Endothelial cell of umbilical vein (primary cell): ENCODE measurements at regions not wholly inside any gene's neighbourhood (a gene's known extent, or its start where the extent isn't known, plus 50 kb on each side); places are given as distances from the start of the nearest gene placed in this dataset.

Experiments used
- BruUV-seq: library from RNA; stranded (reverse); fragments of 400-500 nt; replicated peaks from 2 replicates; lab custom pipeline; 2021; lab: Mats Ljungman, UMichigan
- CTCF ChIA-PET: fragments of 300-600, 350-600 bp; sonication (Branson Sonifier 250); formaldehyde crosslinking; loops from one replicate; lab custom pipeline; 2021; ENCODE audit warnings: antibody characterized with exemption, inconsistent platforms; lab: Charles Lee
- POLR2A ChIA-PET: fragments of 300-600, 350-600 bp; sonication (Branson Sonifier 250); formaldehyde crosslinking; loops from one replicate; lab custom pipeline; 2021; ENCODE audit warnings: antibody characterized with exemption, inconsistent platforms; lab: Charles Lee
- DNase-seq: peaks from one replicate; pipeline ENCODE4 v3.0.0-alpha.2; 2011; ENCODE audit warnings: low read depth, low spot score
- FAIRE-seq: peaks from 2 replicates; lab custom pipeline; 2011; peaks lifted over from hg19 to GRCh38; lab: Jason Lieb, UNC
- H2AFZ ChIP-seq: 2 replicates; pipeline ENCODE4 v1.6.0; 2012; ENCODE audit warnings: low read depth, low read length, control low read depth, inconsistent platforms
- H3K27ac ChIP-seq: 2 replicates; pipeline ENCODE4 v1.5.1; 2011; ENCODE audit warnings: low read depth, mild to moderate bottlenecking, control low read depth, low read length, moderate library complexity; ENCODE audit not compliant: insufficient read depth
- H3K27me3 ChIP-seq, 2 experiments: 2 replicates each; pipeline versions ENCODE4 v1.6.0 to v1.6.1; 2011; ENCODE audit warnings: low read length in 2 of 2, mixed read lengths in 1 of 2; ENCODE audit not compliant: control insufficient read depth in 2 of 2, insufficient read depth in 2 of 2
- H3K36me3 ChIP-seq, 2 experiments: 2 replicates in 1 of 2; 3 replicates in 1 of 2; pipeline ENCODE4 v1.5.1; 2011; ENCODE audit warnings: low read length in 2 of 2, mild to moderate bottlenecking in 1 of 2, moderate library complexity in 1 of 2; ENCODE audit not compliant: control insufficient read depth in 2 of 2, insufficient read depth in 2 of 2; ENCODE audit errors: extremely low read depth in 1 of 2
- H3K4me1 ChIP-seq: 3 replicates; pipeline ENCODE4 v1.5.1; 2011; ENCODE audit warnings: mild to moderate bottlenecking, low read length; ENCODE audit not compliant: control insufficient read depth, insufficient read depth; ENCODE audit errors: extremely low read depth
- H3K4me2 ChIP-seq: 2 replicates; pipeline ENCODE4 v1.6.1; 2011; ENCODE audit warnings: low read length, control low read depth, mixed read lengths; ENCODE audit not compliant: insufficient read depth
- H3K4me3 ChIP-seq, 3 experiments: fragments of 200-600 bp in 1 of 3; sonication (generic), shearing (Covaris generic) in 1 of 3; replicated peaks in 1 of 3; 2 replicates each; pipeline ENCODE4 v1.5.1; 2011 to 2016; ENCODE audit warnings: control low read depth in 3 of 3, low read length in 3 of 3, mild to moderate bottlenecking in 2 of 3, inconsistent platforms in 1 of 3, low read depth in 1 of 3, moderate library complexity in 1 of 3; ENCODE audit not compliant: insufficient read depth in 1 of 3
- H3K79me2 ChIP-seq: 2 replicates; pipeline ENCODE4 v1.6.0; 2012; ENCODE audit warnings: low read length, inconsistent platforms; ENCODE audit not compliant: control insufficient read depth, insufficient read depth
- H3K9ac ChIP-seq: replicated peaks from 2 replicates; pipeline ENCODE3; 2011; ENCODE audit warnings: low read length, control low read depth; ENCODE audit not compliant: insufficient read depth; ENCODE audit errors: extremely low read depth
- H3K9me1 ChIP-seq: replicated peaks from 3 replicates; pipeline ENCODE4 v1.6.0; 2011; ENCODE audit warnings: mild to moderate bottlenecking, low read length; ENCODE audit not compliant: control insufficient read depth, insufficient read depth; ENCODE audit errors: extremely low read depth
- H3K9me3 ChIP-seq: replicated peaks from 2 replicates; pipeline ENCODE4 v1.5.1; 2012; ENCODE audit warnings: low read length, inconsistent platforms; ENCODE audit not compliant: control insufficient read depth, insufficient read depth
- H4K20me1 ChIP-seq: replicated peaks from 2 replicates; pipeline ENCODE3; 2011; ENCODE audit warnings: mild to moderate bottlenecking, low read length; ENCODE audit not compliant: control insufficient read depth, insufficient read depth; ENCODE audit errors: extremely low read depth
- EZH2 ChIP-seq: IDR thresholded peaks from 2 replicates; pipeline ENCODE4 v1.6.1; 2012; ENCODE audit warnings: borderline replicate concordance, low read depth, mild to moderate bottlenecking, moderate library complexity, low read length, inconsistent platforms; ENCODE audit not compliant: severe bottlenecking
- FOS ChIP-seq: IDR thresholded peaks from 2 replicates; pipeline ENCODE4 v1.6.1; 2011; ENCODE audit warnings: mild to moderate bottlenecking, low read length, moderate library complexity, borderline replicate concordance; ENCODE audit not compliant: insufficient read depth
- GATA2 ChIP-seq: IDR thresholded peaks from 2 replicates; pipeline ENCODE4 v1.7.0; 2011; ENCODE audit warnings: low read depth, mild to moderate bottlenecking, moderate library complexity, mixed read lengths, low read length; ENCODE audit not compliant: insufficient read length, insufficient read depth
- JUN ChIP-seq: IDR thresholded peaks from 2 replicates; pipeline ENCODE4 v1.6.1; 2011; ENCODE audit warnings: borderline replicate concordance, low read depth; ENCODE audit not compliant: insufficient read length, insufficient read depth
- MYC ChIP-seq: IDR thresholded peaks from one replicate; pipeline ENCODE4 v1.6.1; 2011; ENCODE audit warnings: mild to moderate bottlenecking, low read depth, low read length
- POLR2A ChIP-seq: IDR thresholded peaks from 2 replicates; pipeline ENCODE4 v1.6.1; 2012; ENCODE audit warnings: low read depth, mild to moderate bottlenecking, control low read depth, low read length
- POLR2AphosphoS5 ChIP-seq: IDR thresholded peaks from 2 replicates; pipeline ENCODE4 v1.6.1; 2012; ENCODE audit warnings: low read depth, mild to moderate bottlenecking, control low read depth, low read length, moderate library complexity; ENCODE audit not compliant: insufficient read depth
- dilution Hi-C: fragments of 300-500 bp; cut with MboI; formaldehyde crosslinking; loops from one replicate; pipeline ENCODE4 v1.15.0; 2019; ENCODE audit warnings: low sequenced_read_pairs; ENCODE audit not compliant: extremely low pct_ligation_motif_present
- intact Hi-C: fragments of 100-400 bp; cut with micrococcal nuclease; formaldehyde crosslinking; loops from one replicate; pipeline ENCODE4 v1.10.0; 2022
- TF ChIP-seq, protein P1 (sequence below): IDR thresholded peaks from 2 replicates; pipeline ENCODE4 v1.6.1; 2011; ENCODE audit not compliant: insufficient read depth, insufficient read length
- TF ChIP-seq, protein P2 (sequence below), 2 donors: IDR thresholded peaks; 1 replicate in 1 of 2; 2 replicates in 1 of 2; pipeline ENCODE4 v1.5.1; 2011; ENCODE audit warnings: low read length in 2 of 2, mild to moderate bottlenecking in 2 of 2, moderate library complexity in 2 of 2, control low read depth in 1 of 2, inconsistent platforms in 1 of 2, low read depth in 1 of 2; ENCODE audit not compliant: insufficient read depth in 1 of 2; ENCODE audit errors: extremely low read depth in 1 of 2

DNA sequence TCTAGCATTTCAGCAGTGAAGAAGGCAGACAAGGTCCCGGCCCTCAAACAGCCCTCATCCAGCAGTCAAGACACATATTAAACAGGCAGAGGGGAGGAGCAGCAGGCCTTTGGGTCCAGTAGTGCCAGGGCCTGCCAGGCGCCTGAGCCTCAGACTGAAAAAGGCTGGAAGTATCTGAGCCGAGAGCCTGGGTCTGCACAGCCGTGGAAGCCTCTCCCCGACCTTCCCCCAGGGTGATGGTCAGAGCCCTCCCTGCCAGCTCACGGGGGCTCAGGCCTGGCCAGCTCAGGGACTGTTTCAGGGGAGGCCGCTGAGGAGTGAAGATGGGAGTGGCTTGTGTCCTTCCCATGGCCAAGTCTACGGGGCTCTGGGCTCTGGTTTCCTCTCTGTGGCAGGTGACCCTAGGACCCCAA, 565.2 kb downstream of the PTPRU start:
- no peak overlapping the region for H3K4me2 ChIP-seq
- no peak overlapping the region for H3K27ac ChIP-seq
- H3K36me3 ChIP-seq, result no peaks in the 10 kb centered on the region
- H2AFZ ChIP-seq, result no peak overlapping the region
- no peak overlapping the region for H3K4me3 ChIP-seq
- BruUV-seq, result no TSS peak
- no peaks in the 10 kb centered on the region for H4K20me1 ChIP-seq
- no peak for FAIRE-seq
- no peaks in the 10 kb centered on the region for H3K27me3 ChIP-seq
- H3K4me1 ChIP-seq, result no peaks in the 10 kb centered on the region
- H3K9me3 ChIP-seq, result no peaks in the 10 kb centered on the region
- CTCF ChIA-PET, result no interaction called here
- POLR2A ChIA-PET, result no interaction called here
- TF ChIP-seq, protein P1, sequence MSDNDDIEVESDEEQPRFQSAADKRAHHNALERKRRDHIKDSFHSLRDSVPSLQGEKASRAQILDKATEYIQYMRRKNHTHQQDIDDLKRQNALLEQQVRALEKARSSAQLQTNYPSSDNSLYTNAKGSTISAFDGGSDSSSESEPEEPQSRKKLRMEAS, result no peak
- TF ChIP-seq GATA2 (no peak), POLR2AphosphoS5 (no peak), FOS (no peak), POLR2A (no peak)
- TF ChIP-seq, protein P2, sequence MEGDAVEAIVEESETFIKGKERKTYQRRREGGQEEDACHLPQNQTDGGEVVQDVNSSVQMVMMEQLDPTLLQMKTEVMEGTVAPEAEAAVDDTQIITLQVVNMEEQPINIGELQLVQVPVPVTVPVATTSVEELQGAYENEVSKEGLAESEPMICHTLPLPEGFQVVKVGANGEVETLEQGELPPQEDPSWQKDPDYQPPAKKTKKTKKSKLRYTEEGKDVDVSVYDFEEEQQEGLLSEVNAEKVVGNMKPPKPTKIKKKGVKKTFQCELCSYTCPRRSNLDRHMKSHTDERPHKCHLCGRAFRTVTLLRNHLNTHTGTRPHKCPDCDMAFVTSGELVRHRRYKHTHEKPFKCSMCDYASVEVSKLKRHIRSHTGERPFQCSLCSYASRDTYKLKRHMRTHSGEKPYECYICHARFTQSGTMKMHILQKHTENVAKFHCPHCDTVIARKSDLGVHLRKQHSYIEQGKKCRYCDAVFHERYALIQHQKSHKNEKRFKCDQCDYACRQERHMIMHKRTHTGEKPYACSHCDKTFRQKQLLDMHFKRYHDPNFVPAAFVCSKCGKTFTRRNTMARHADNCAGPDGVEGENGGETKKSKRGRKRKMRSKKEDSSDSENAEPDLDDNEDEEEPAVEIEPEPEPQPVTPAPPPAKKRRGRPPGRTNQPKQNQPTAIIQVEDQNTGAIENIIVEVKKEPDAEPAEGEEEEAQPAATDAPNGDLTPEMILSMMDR (IDR thresholded peaks at IDR 0.05; ENCODE audit: extremely low read depth in 1 of 2, insufficient read depth in 1 of 2, low read depth in 1 of 2, low read length in 2 of 2), result no peak
- dilution Hi-C loops (no loop called here), intact Hi-C loops (no loop called here)
- DNase-seq, result no peak
- no peaks in the 10 kb centered on the region for H3K9me1 ChIP-seq
- no peak overlapping the region for H3K9ac ChIP-seq
- no peaks in the 10 kb centered on the region for H3K79me2 ChIP-seq

DNA sequence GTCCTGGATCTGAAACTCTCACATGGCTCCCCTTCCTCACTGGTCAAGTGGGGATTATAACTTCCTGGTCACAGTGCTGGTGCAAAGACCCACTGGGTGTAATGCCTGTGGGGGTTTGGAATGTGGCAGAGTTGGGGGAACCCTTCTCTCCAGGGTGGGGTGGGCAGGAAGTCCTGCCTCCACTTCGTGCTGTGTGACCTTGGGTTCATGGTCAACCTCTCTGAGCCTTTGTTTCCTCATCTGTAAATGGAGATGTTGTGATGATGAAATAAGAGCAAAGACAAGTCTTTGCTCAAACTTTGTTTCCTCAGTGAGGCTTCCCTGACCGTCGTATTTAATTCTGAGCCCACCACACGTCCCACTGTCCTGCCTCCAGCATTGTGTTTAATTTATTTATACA, 564.7 kb downstream of the PTPRU start:
- Histone ChIP-seq H3K9me1 (no peaks in the 10 kb centered on the region), H4K20me1 (no peaks in the 10 kb centered on the region), H3K9ac (no peak overlapping the region), H3K27ac (no peak overlapping the region), H3K4me1 (no peaks in the 10 kb centered on the region), H3K27me3 (no peaks in the 10 kb centered on the region), H3K79me2 (no peaks in the 10 kb centered on the region), H3K9me3 (no peaks in the 10 kb centered on the region), H2AFZ (no peak overlapping the region), H3K4me2 (no peak overlapping the region), H3K36me3 (no peaks in the 10 kb centered on the region), H3K4me3 (no peak overlapping the region)
- no peak for FAIRE-seq
- intact Hi-C loops (no loop called here), dilution Hi-C loops (no loop called here)
- POLR2A ChIA-PET, result no interaction called here
- BruUV-seq, result no TSS peak
- DNase-seq, result no peak
- TF ChIP-seq, protein P1, result no peak
- TF ChIP-seq FOS (no peak), EZH2 (no peak), POLR2AphosphoS5 (no peak), MYC (no peak), GATA2 (no peak), JUN (no peak)
- TF ChIP-seq, protein P2 (IDR thresholded peaks at IDR 0.05; ENCODE audit: extremely low read depth in 1 of 2, insufficient read depth in 1 of 2, low read depth in 1 of 2, low read length in 2 of 2), result no peak
- CTCF ChIA-PET, result no interaction called here
